ENCODE measurements at regions not wholly inside any gene's neighbourhood (a gene's known extent, or its start where the extent isn't known, plus 50 kb on each side); places are given as distances from the start of the nearest gene placed in this dataset.

GRCh38 chr2:140011287-140011686 is 1231.1 kb upstream of the NXPH2 start:
- Histone ChIP-seq H3K27ac (ENCODE audit: low read length) (no peak overlapping the region), H3K4me3 (ENCODE audit: low read length) (no peak overlapping the region), H3K36me3 (ENCODE audit: control insufficient read depth, low read depth, low read length) (no peaks in the 10 kb centered on the region), H3K27me3 (ENCODE audit: control insufficient read depth, insufficient read depth, low read length) (no peaks in the 10 kb centered on the region), H3K4me1 (ENCODE audit: control insufficient read depth, low read depth, low read length) (no peaks in the 10 kb centered on the region), H3K9me3 (ENCODE audit: control insufficient read depth, low read depth, low read length) (no peaks in the 10 kb centered on the region), H3K9ac (ENCODE audit: low read length) (no peak overlapping the region)

GRCh38 chr2:140002110-140002509 is 1221.9 kb upstream of the NXPH2 start:
- Histone ChIP-seq H3K9ac (ENCODE audit: low read length) (no peak overlapping the region), H3K27me3 (ENCODE audit: control insufficient read depth, insufficient read depth, low read length) (no peaks in the 10 kb centered on the region), H3K4me3 (ENCODE audit: low read length) (no peak overlapping the region), H3K9me3 (ENCODE audit: control insufficient read depth, low read depth, low read length) (no peaks in the 10 kb centered on the region), H3K27ac (ENCODE audit: low read length) (no peak overlapping the region), H3K36me3 (ENCODE audit: control insufficient read depth, low read depth, low read length) (no peaks in the 10 kb centered on the region), H3K4me1 (ENCODE audit: control insufficient read depth, low read depth, low read length) (no peaks in the 10 kb centered on the region)

DNA sequence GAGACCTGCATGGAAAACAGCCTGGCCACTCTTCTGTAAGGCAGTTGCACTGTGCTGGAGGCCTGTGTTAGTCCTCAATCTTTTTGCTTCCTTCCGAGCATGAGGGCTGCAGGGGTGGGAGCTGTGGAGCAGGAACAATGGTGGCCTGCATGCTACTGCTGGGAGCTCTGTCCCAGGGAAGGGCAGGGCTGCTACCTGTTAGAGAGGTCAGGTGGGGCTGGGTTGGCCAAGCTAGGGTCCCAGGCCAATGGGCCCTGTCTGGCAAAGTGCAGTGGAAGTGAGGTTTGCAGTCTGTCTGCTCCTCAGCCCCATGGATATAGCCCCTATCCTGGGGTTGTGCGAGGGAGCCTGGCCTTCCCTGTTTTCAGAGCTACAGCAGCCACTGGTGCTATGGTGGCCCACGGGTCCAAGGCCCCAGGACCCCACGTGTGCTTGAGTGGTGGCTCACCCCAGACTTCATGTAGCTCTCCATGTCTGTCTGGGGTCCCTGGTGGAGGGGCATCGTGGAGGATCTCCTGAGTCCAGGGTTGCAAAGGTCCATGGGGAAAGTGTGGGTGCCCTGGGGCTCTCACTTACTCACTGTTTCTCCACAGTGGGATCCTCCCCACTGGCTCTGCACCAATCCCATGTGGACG is 1212.6 kb upstream of the NXPH2 start:
- H3K27me3 ChIP-seq (ENCODE audit: control insufficient read depth, insufficient read depth, low read length), result no peaks in the 10 kb centered on the region
- no peak overlapping the region for H3K4me3 ChIP-seq (ENCODE audit: low read length)
- H3K4me1 ChIP-seq (ENCODE audit: control insufficient read depth, low read depth, low read length), result peaks cover 5% of the 10 kb centered on the region
- no peaks in the 10 kb centered on the region for H3K9me3 ChIP-seq (ENCODE audit: control insufficient read depth, low read depth, low read length)
- H3K36me3 ChIP-seq (ENCODE audit: control insufficient read depth, low read depth, low read length), result no peaks in the 10 kb centered on the region
- no peak overlapping the region for H3K27ac ChIP-seq (ENCODE audit: low read length)
- H3K9ac ChIP-seq (ENCODE audit: low read length), result no peak overlapping the region

GRCh38 chr2:139992078-139992477 is 1211.9 kb upstream of the NXPH2 start:
- Histone ChIP-seq H3K36me3 (ENCODE audit: control insufficient read depth, low read depth, low read length) (no peaks in the 10 kb centered on the region), H3K27ac (ENCODE audit: low read length) (no peak overlapping the region), H3K9ac (ENCODE audit: low read length) (no peak overlapping the region), H3K4me3 (ENCODE audit: low read length) (no peak overlapping the region), H3K27me3 (ENCODE audit: control insufficient read depth, insufficient read depth, low read length) (no peaks in the 10 kb centered on the region), H3K9me3 (ENCODE audit: control insufficient read depth, low read depth, low read length) (no peaks in the 10 kb centered on the region), H3K4me1 (ENCODE audit: control insufficient read depth, low read depth, low read length) (peaks cover 6% of the 10 kb centered on the region)

DNA sequence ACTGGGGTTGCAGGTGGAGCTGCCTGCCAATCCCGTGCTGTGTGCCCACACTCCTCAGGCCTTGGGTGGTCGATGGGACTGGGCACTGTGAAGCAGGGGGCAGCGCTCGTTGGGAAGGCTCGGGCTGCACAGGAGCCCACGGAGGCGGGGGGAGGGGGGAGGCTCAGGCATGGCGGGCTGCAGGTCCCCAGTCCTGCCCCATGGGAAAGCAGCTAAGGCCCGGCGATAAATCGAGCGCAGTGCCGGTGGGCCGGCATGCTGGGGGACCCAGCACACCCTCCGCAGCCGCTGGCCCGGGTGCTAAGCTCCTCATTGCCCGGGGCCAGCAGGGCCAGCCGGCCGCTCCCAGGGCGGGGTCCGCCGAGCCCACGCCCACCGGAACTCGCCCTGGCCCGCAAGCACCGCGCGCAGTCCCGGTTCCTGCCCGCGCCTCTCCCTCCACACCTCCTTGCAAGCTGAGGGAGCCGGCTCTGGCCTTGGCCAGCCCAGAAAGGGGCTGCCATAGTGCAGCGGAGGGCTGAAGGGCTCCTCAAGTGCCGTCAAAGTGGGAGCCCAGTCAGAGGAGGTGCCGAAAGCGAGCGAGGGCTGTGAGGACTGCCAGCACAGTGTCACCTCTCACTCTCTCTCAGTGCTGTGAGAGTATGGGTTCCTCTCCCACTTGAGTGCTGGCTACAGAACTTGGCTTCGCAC is 1210.6 kb upstream of the NXPH2 start:
- Histone ChIP-seq H3K27me3 (ENCODE audit: control insufficient read depth, insufficient read depth, low read length) (no peaks in the 10 kb centered on the region), H3K4me1 (ENCODE audit: control insufficient read depth, low read depth, low read length) (peaks cover 6% of the 10 kb centered on the region), H3K9me3 (ENCODE audit: control insufficient read depth, low read depth, low read length) (no peaks in the 10 kb centered on the region), H3K27ac (ENCODE audit: low read length) (no peak overlapping the region), H3K4me3 (ENCODE audit: low read length) (no peak overlapping the region), H3K36me3 (ENCODE audit: control insufficient read depth, low read depth, low read length) (no peaks in the 10 kb centered on the region), H3K9ac (ENCODE audit: low read length) (no peak overlapping the region)

DNA sequence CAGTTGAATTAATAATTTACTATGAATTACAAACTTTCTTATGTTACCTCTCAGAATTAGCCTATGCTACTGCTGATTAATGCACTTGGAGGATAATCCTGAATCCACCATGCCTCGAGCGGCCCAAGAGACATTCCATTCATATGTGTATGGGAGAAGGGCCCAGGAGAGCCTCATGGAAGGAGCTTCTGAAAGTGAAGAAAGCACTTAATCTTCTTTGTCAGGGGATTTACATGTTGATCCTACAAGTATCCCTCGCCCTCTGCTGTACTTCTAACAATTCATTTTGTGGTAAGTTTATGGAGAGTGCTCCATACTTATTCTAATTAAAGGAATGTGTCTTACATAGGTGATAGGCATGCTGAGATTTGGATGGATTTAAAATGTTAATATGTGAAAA is 1189.1 kb upstream of the NXPH2 start:
- Histone ChIP-seq H3K9me3 (ENCODE audit: control insufficient read depth, low read depth, low read length) (no peaks in the 10 kb centered on the region), H3K4me1 (ENCODE audit: control insufficient read depth, low read depth, low read length) (no peaks in the 10 kb centered on the region), H3K4me3 (ENCODE audit: low read length) (no peak overlapping the region), H3K9ac (ENCODE audit: low read length) (no peak overlapping the region), H3K27ac (ENCODE audit: low read length) (no peak overlapping the region), H3K36me3 (ENCODE audit: control insufficient read depth, low read depth, low read length) (no peaks in the 10 kb centered on the region), H3K27me3 (ENCODE audit: control insufficient read depth, insufficient read depth, low read length) (no peaks in the 10 kb centered on the region)

- H3K27me3 ChIP-seq (ENCODE audit: control insufficient read depth, insufficient read depth, low read length), result no peaks in the 10 kb centered on the region
- H3K27ac ChIP-seq (ENCODE audit: low read length), result no peak overlapping the region
- H3K36me3 ChIP-seq (ENCODE audit: control insufficient read depth, low read depth, low read length), result no peaks in the 10 kb centered on the region
- H3K4me3 ChIP-seq (ENCODE audit: low read length), result no peak overlapping the region
- H3K4me1 ChIP-seq (ENCODE audit: control insufficient read depth, low read depth, low read length), result no peaks in the 10 kb centered on the region
- H3K9ac ChIP-seq (ENCODE audit: low read length), result no peak overlapping the region
- H3K9me3 ChIP-seq (ENCODE audit: control insufficient read depth, low read depth, low read length), result no peaks in the 10 kb centered on the region
Observed at GRCh38 chr2:139968588-139968987, 1188.4 kb upstream of the NXPH2 start.

DNA sequence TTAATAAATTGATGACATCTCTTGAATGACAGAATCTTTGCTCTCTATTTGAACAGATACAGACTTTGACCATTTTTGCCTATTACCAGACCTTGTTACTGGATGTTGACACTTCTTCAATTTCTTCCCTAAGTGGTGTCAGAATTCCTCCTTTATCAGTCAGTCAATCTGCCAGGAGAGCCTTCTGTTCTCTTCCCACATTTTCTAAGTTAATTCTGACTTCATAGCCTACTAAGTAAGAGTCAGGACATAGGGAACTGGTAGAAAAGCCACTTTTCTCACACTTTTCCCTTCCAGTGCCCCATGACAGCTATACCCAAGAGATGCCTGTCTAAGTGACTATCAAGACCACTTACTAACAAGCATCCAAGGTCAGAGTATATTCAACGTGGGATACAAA is 1187.5 kb upstream of the NXPH2 start:
- Histone ChIP-seq H3K9ac (ENCODE audit: low read length) (no peak overlapping the region), H3K4me3 (ENCODE audit: low read length) (no peak overlapping the region), H3K27me3 (ENCODE audit: control insufficient read depth, insufficient read depth, low read length) (no peaks in the 10 kb centered on the region), H3K27ac (ENCODE audit: low read length) (no peak overlapping the region), H3K4me1 (ENCODE audit: control insufficient read depth, low read depth, low read length) (no peaks in the 10 kb centered on the region), H3K9me3 (ENCODE audit: control insufficient read depth, low read depth, low read length) (no peaks in the 10 kb centered on the region), H3K36me3 (ENCODE audit: control insufficient read depth, low read depth, low read length) (no peaks in the 10 kb centered on the region)

DNA sequence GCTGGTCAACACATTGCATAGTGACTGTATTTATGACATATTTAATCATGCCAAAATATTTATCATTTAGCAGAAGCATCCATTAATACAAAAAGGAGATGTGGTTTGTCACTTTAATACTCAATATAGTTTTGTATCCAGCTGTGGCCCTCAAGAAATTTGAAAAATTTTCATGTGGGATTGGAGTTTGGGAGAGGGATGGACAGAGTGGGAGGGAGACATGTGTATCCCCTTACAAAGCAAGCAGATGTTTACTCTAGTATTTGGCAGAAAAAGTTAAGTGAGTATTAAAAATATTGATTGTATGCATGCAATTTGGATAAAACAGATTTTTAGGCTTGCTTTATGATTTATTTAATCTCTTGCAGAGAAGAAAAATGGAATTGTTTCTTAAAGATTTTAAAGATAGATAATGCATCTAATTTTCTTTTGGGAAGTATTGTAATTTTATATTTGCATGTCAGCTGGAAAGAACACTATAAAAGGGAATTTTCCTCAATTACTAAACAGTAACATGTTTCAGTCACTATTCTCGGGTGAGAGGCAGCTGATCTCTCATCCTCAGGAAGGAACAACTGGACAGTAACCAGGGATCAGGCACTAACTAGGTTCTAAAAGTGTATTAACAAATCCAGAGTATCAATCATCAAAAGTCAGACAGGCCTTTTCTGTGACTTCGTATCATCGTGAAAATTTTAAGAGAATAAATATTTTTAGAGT is 1184.7 kb upstream of the NXPH2 start:
- Histone ChIP-seq H3K27me3 (ENCODE audit: control insufficient read depth, insufficient read depth, low read length) (no peaks in the 10 kb centered on the region), H3K4me3 (ENCODE audit: low read length) (no peak overlapping the region), H3K4me1 (ENCODE audit: control insufficient read depth, low read depth, low read length) (no peaks in the 10 kb centered on the region), H3K36me3 (ENCODE audit: control insufficient read depth, low read depth, low read length) (no peaks in the 10 kb centered on the region), H3K27ac (ENCODE audit: low read length) (no peak overlapping the region), H3K9me3 (ENCODE audit: control insufficient read depth, low read depth, low read length) (no peaks in the 10 kb centered on the region), H3K9ac (ENCODE audit: low read length) (no peak overlapping the region)

DNA sequence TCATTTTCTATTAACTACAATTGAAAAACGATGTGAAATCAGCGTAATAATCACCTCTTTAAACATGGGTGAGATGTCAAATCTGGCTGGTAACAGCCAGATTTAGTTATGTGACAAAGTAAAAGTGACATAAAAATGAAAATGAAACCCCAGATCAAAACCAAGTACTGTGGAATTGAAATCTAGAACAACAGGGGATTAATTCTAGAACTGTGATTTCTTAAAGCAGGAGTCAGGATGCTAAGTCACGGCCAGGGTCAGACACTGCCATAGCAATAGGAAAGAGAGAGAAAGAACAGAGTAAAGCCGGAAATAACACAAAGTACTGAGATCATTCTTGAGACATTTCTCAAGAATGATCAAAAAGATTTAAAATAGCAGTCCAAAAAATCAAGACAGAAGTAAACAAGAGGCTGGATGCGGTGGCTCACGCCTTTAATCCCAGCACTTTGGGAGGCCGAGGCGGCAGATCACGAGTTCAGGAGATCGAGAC is 1183.7 kb upstream of the NXPH2 start:
- no peak overlapping the region for H3K27ac ChIP-seq (ENCODE audit: low read length)
- no peak overlapping the region for H3K9ac ChIP-seq (ENCODE audit: low read length)
- no peaks in the 10 kb centered on the region for H3K27me3 ChIP-seq (ENCODE audit: control insufficient read depth, insufficient read depth, low read length)
- no peak overlapping the region for H3K4me3 ChIP-seq (ENCODE audit: low read length)
- H3K36me3 ChIP-seq (ENCODE audit: control insufficient read depth, low read depth, low read length), result no peaks in the 10 kb centered on the region
- no peaks in the 10 kb centered on the region for H3K4me1 ChIP-seq (ENCODE audit: control insufficient read depth, low read depth, low read length)
- H3K9me3 ChIP-seq (ENCODE audit: control insufficient read depth, low read depth, low read length), result no peaks in the 10 kb centered on the region

GRCh38 chr2:139949242-139949972 is 1169.2 kb upstream of the NXPH2 start:
- H3K36me3 ChIP-seq (ENCODE audit: control insufficient read depth, low read depth, low read length), result no peaks in the 10 kb centered on the region
- H3K27me3 ChIP-seq (ENCODE audit: control insufficient read depth, insufficient read depth, low read length), result no peaks in the 10 kb centered on the region
- H3K9ac ChIP-seq (ENCODE audit: low read length), result no peak overlapping the region
- no peaks in the 10 kb centered on the region for H3K4me1 ChIP-seq (ENCODE audit: control insufficient read depth, low read depth, low read length)
- H3K9me3 ChIP-seq (ENCODE audit: control insufficient read depth, low read depth, low read length), result no peaks in the 10 kb centered on the region
- H3K27ac ChIP-seq (ENCODE audit: low read length), result no peak overlapping the region
- H3K4me3 ChIP-seq (ENCODE audit: low read length), result no peak overlapping the region
